Endothelial cell of umbilical vein (primary cell): ENCODE measurements at regions not wholly inside any gene's neighbourhood (a gene's known extent, or its start where the extent isn't known, plus 50 kb on each side); places are given as distances from the start of the nearest gene placed in this dataset.

Source experiments
- BruUV-seq: library from RNA; stranded (reverse); fragments of 400-500 nt; replicated peaks from 2 replicates; lab custom pipeline; 2021; lab: Mats Ljungman, UMichigan
- CTCF ChIA-PET: fragments of 300-600, 350-600 bp; sonication (Branson Sonifier 250); formaldehyde crosslinking; loops from one replicate; lab custom pipeline; 2021; ENCODE audit warnings: antibody characterized with exemption, inconsistent platforms; lab: Charles Lee
- POLR2A ChIA-PET: fragments of 300-600, 350-600 bp; sonication (Branson Sonifier 250); formaldehyde crosslinking; loops from one replicate; lab custom pipeline; 2021; ENCODE audit warnings: antibody characterized with exemption, inconsistent platforms; lab: Charles Lee
- DNase-seq: peaks from one replicate; pipeline ENCODE4 v3.0.0-alpha.2; 2011; ENCODE audit warnings: low read depth, low spot score
- FAIRE-seq: peaks from 2 replicates; lab custom pipeline; 2011; peaks lifted over from hg19 to GRCh38; lab: Jason Lieb, UNC
- H2AFZ ChIP-seq: 2 replicates; pipeline ENCODE4 v1.6.0; 2012; ENCODE audit warnings: low read depth, low read length, control low read depth, inconsistent platforms
- H3K27ac ChIP-seq: 2 replicates; pipeline ENCODE4 v1.5.1; 2011; ENCODE audit warnings: low read depth, mild to moderate bottlenecking, control low read depth, low read length, moderate library complexity; ENCODE audit not compliant: insufficient read depth
- H3K27me3 ChIP-seq, 2 experiments: 2 replicates each; pipeline versions ENCODE4 v1.6.0 to v1.6.1; 2011; ENCODE audit warnings: low read length in 2 of 2, mixed read lengths in 1 of 2; ENCODE audit not compliant: control insufficient read depth in 2 of 2, insufficient read depth in 2 of 2
- H3K36me3 ChIP-seq, 2 experiments: 2 replicates in 1 of 2; 3 replicates in 1 of 2; pipeline ENCODE4 v1.5.1; 2011; ENCODE audit warnings: low read length in 2 of 2, mild to moderate bottlenecking in 1 of 2, moderate library complexity in 1 of 2; ENCODE audit not compliant: control insufficient read depth in 2 of 2, insufficient read depth in 2 of 2; ENCODE audit errors: extremely low read depth in 1 of 2
- H3K4me1 ChIP-seq: 3 replicates; pipeline ENCODE4 v1.5.1; 2011; ENCODE audit warnings: mild to moderate bottlenecking, low read length; ENCODE audit not compliant: control insufficient read depth, insufficient read depth; ENCODE audit errors: extremely low read depth
- H3K4me2 ChIP-seq: 2 replicates; pipeline ENCODE4 v1.6.1; 2011; ENCODE audit warnings: low read length, control low read depth, mixed read lengths; ENCODE audit not compliant: insufficient read depth
- H3K4me3 ChIP-seq, 3 experiments: fragments of 200-600 bp in 1 of 3; sonication (generic), shearing (Covaris generic) in 1 of 3; replicated peaks in 1 of 3; 2 replicates each; pipeline ENCODE4 v1.5.1; 2011 to 2016; ENCODE audit warnings: control low read depth in 3 of 3, low read length in 3 of 3, mild to moderate bottlenecking in 2 of 3, inconsistent platforms in 1 of 3, low read depth in 1 of 3, moderate library complexity in 1 of 3; ENCODE audit not compliant: insufficient read depth in 1 of 3
- H3K79me2 ChIP-seq: 2 replicates; pipeline ENCODE4 v1.6.0; 2012; ENCODE audit warnings: low read length, inconsistent platforms; ENCODE audit not compliant: control insufficient read depth, insufficient read depth
- H3K9ac ChIP-seq: replicated peaks from 2 replicates; pipeline ENCODE3; 2011; ENCODE audit warnings: low read length, control low read depth; ENCODE audit not compliant: insufficient read depth; ENCODE audit errors: extremely low read depth
- H3K9me1 ChIP-seq: replicated peaks from 3 replicates; pipeline ENCODE4 v1.6.0; 2011; ENCODE audit warnings: mild to moderate bottlenecking, low read length; ENCODE audit not compliant: control insufficient read depth, insufficient read depth; ENCODE audit errors: extremely low read depth
- H3K9me3 ChIP-seq: replicated peaks from 2 replicates; pipeline ENCODE4 v1.5.1; 2012; ENCODE audit warnings: low read length, inconsistent platforms; ENCODE audit not compliant: control insufficient read depth, insufficient read depth
- H4K20me1 ChIP-seq: replicated peaks from 2 replicates; pipeline ENCODE3; 2011; ENCODE audit warnings: mild to moderate bottlenecking, low read length; ENCODE audit not compliant: control insufficient read depth, insufficient read depth; ENCODE audit errors: extremely low read depth
- CTCF ChIP-seq, 2 donors: IDR thresholded peaks; 1 replicate in 1 of 2; 2 replicates in 1 of 2; pipeline ENCODE4 v1.5.1; 2011; ENCODE audit warnings: low read length in 2 of 2, mild to moderate bottlenecking in 2 of 2, moderate library complexity in 2 of 2, control low read depth in 1 of 2, inconsistent platforms in 1 of 2, low read depth in 1 of 2; ENCODE audit not compliant: insufficient read depth in 1 of 2; ENCODE audit errors: extremely low read depth in 1 of 2
- EZH2 ChIP-seq: IDR thresholded peaks from 2 replicates; pipeline ENCODE4 v1.6.1; 2012; ENCODE audit warnings: borderline replicate concordance, low read depth, mild to moderate bottlenecking, moderate library complexity, low read length, inconsistent platforms; ENCODE audit not compliant: severe bottlenecking
- FOS ChIP-seq: IDR thresholded peaks from 2 replicates; pipeline ENCODE4 v1.6.1; 2011; ENCODE audit warnings: mild to moderate bottlenecking, low read length, moderate library complexity, borderline replicate concordance; ENCODE audit not compliant: insufficient read depth
- GATA2 ChIP-seq: IDR thresholded peaks from 2 replicates; pipeline ENCODE4 v1.7.0; 2011; ENCODE audit warnings: low read depth, mild to moderate bottlenecking, moderate library complexity, mixed read lengths, low read length; ENCODE audit not compliant: insufficient read length, insufficient read depth
- JUN ChIP-seq: IDR thresholded peaks from 2 replicates; pipeline ENCODE4 v1.6.1; 2011; ENCODE audit warnings: borderline replicate concordance, low read depth; ENCODE audit not compliant: insufficient read length, insufficient read depth
- MYC ChIP-seq: IDR thresholded peaks from one replicate; pipeline ENCODE4 v1.6.1; 2011; ENCODE audit warnings: mild to moderate bottlenecking, low read depth, low read length
- POLR2A ChIP-seq: IDR thresholded peaks from 2 replicates; pipeline ENCODE4 v1.6.1; 2012; ENCODE audit warnings: low read depth, mild to moderate bottlenecking, control low read depth, low read length
- POLR2AphosphoS5 ChIP-seq: IDR thresholded peaks from 2 replicates; pipeline ENCODE4 v1.6.1; 2012; ENCODE audit warnings: low read depth, mild to moderate bottlenecking, control low read depth, low read length, moderate library complexity; ENCODE audit not compliant: insufficient read depth
- dilution Hi-C: fragments of 300-500 bp; cut with MboI; formaldehyde crosslinking; loops from one replicate; pipeline ENCODE4 v1.15.0; 2019; ENCODE audit warnings: low sequenced_read_pairs; ENCODE audit not compliant: extremely low pct_ligation_motif_present
- intact Hi-C: fragments of 100-400 bp; cut with micrococcal nuclease; formaldehyde crosslinking; loops from one replicate; pipeline ENCODE4 v1.10.0; 2022
- TF ChIP-seq, protein P1 (sequence below): IDR thresholded peaks from 2 replicates; pipeline ENCODE4 v1.6.1; 2011; ENCODE audit not compliant: insufficient read depth, insufficient read length

DNA sequence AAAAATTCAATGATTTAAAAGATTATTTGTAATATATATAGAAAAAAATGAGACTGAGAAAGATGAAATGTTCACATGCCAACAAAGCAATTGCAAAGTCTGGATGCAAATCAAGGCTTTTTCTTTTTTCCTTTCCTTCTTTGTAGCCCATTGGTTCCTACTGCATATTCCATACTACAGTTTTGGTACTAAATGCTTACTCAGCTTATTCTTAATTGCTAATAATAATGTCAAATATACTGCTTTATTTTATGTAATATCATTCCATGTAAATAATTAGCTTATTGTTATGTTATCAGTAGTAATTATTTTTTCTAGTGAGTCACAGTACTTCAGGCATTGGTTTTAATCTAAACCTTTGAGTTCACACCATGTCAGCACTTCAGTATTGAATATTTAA, 407.4 kb upstream of the LRRTM1 start:
- no peaks in the 10 kb centered on the region for H3K27me3 ChIP-seq
- H4K20me1 ChIP-seq = no peaks in the 10 kb centered on the region
- no TSS peak for BruUV-seq
- H3K9ac ChIP-seq = no peak overlapping the region
- H3K4me2 ChIP-seq = no peak overlapping the region
- no peaks in the 10 kb centered on the region for H3K36me3 ChIP-seq
- H3K4me3 ChIP-seq = no peak overlapping the region
- no peak overlapping the region for H2AFZ ChIP-seq
- ChIA-PET POLR2A (no interaction called here), CTCF (no interaction called here)
- FAIRE-seq (no peak), DNase-seq (no peak)
- intact Hi-C loops (no loop called here), dilution Hi-C loops (no loop called here)
- no peaks in the 10 kb centered on the region for H3K79me2 ChIP-seq
- H3K4me1 ChIP-seq = no peaks in the 10 kb centered on the region
- H3K9me1 ChIP-seq = no peaks in the 10 kb centered on the region
- no peak overlapping the region for H3K27ac ChIP-seq
- TF ChIP-seq JUN = no peak
- no peak for TF ChIP-seq EZH2
- no peak for TF ChIP-seq CTCF (IDR thresholded peaks at IDR 0.05; ENCODE audit: extremely low read depth in 1 of 2, insufficient read depth in 1 of 2, low read depth in 1 of 2, low read length in 2 of 2)
- no peak for TF ChIP-seq POLR2A
- TF ChIP-seq POLR2AphosphoS5 = no peak
- TF ChIP-seq GATA2 = no peak
- no peak for TF ChIP-seq FOS
- TF ChIP-seq, protein P1, sequence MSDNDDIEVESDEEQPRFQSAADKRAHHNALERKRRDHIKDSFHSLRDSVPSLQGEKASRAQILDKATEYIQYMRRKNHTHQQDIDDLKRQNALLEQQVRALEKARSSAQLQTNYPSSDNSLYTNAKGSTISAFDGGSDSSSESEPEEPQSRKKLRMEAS = no peak
- TF ChIP-seq MYC = no peak
- peaks cover 5% of the 10 kb centered on the region for H3K9me3 ChIP-seq
